Trophoblast cell (in vitro differentiated cells and primary cell): ENCODE measurements at regions not wholly inside any gene's neighbourhood (a gene's known extent, or its start where the extent isn't known, plus 50 kb on each side); places are given as distances from the start of the nearest gene placed in this dataset.

Experiments used
- DNase-seq, 2 donors: peaks; one replicate each; pipeline ENCODE4 v3.0.0-alpha.2; 2016
- H2AFZ ChIP-seq: 2 replicates; pipeline ENCODE4 v1.6.1; 2013; ENCODE audit warnings: low read length, moderate library complexity, mild to moderate bottlenecking; ENCODE audit not compliant: insufficient read depth, poor library complexity
- H2AK5ac ChIP-seq: 2 replicates; pipeline ENCODE4 v1.6.1; 2013; ENCODE audit warnings: mild to moderate bottlenecking, low read length
- H2BK120ac ChIP-seq: 2 replicates; pipeline ENCODE4 v1.6.1; 2013; ENCODE audit warnings: low read length, mild to moderate bottlenecking, moderate library complexity; ENCODE audit not compliant: insufficient read depth, poor library complexity
- H2BK12ac ChIP-seq: 2 replicates; pipeline ENCODE4 v1.6.1; 2013; ENCODE audit warnings: mild to moderate bottlenecking, low read length, moderate library complexity
- H2BK5ac ChIP-seq: 2 replicates; pipeline ENCODE4 v1.6.1; 2013; ENCODE audit warnings: low read length, low read depth, moderate library complexity, mild to moderate bottlenecking; ENCODE audit not compliant: poor library complexity
- H3K14ac ChIP-seq: 2 replicates; pipeline ENCODE4 v1.6.1; 2013; ENCODE audit warnings: mild to moderate bottlenecking, low read length
- H3K18ac ChIP-seq: 2 replicates; pipeline ENCODE4 v1.6.1; 2013; ENCODE audit warnings: mild to moderate bottlenecking, low read length
- H3K23ac ChIP-seq: 2 replicates; pipeline ENCODE4 v1.6.1; 2013; ENCODE audit warnings: low read length
- H3K27ac ChIP-seq: 2 replicates; pipeline ENCODE4 v1.5.1; 2013; ENCODE audit warnings: low read depth, mild to moderate bottlenecking, inconsistent platforms, low read length, moderate library complexity
- H3K27me3 ChIP-seq: 2 replicates; pipeline ENCODE4 v1.6.1; 2013; ENCODE audit warnings: inconsistent platforms, mild to moderate bottlenecking, low read length, moderate library complexity; ENCODE audit not compliant: insufficient read depth
- H3K36me3 ChIP-seq, 2 experiments: 1 replicate in 1 of 2; 2 replicates in 1 of 2; pipeline ENCODE4 v1.6.1; 2013; ENCODE audit warnings: low read length in 2 of 2, mild to moderate bottlenecking in 2 of 2, moderate library complexity in 1 of 2; ENCODE audit not compliant: insufficient read depth in 2 of 2, control insufficient read depth in 1 of 2
- H3K4ac ChIP-seq: 2 replicates; pipeline ENCODE4 v1.6.1; 2013; ENCODE audit warnings: low read depth, mild to moderate bottlenecking, low read length, moderate library complexity
- H3K4me1 ChIP-seq, 2 experiments: 1 replicate in 1 of 2; 2 replicates in 1 of 2; pipeline ENCODE4 v1.6.1; 2013; ENCODE audit warnings: low read length in 2 of 2, mild to moderate bottlenecking in 2 of 2, moderate library complexity in 1 of 2; ENCODE audit not compliant: insufficient read depth in 2 of 2, control insufficient read depth in 1 of 2
- H3K4me2 ChIP-seq: 2 replicates; pipeline ENCODE4 v1.6.1; 2013; ENCODE audit warnings: inconsistent platforms, mild to moderate bottlenecking, low read length, moderate library complexity
- H3K4me3 ChIP-seq: 2 replicates; pipeline ENCODE4 v1.5.1; 2013; ENCODE audit warnings: mild to moderate bottlenecking, low read depth, low read length, inconsistent platforms
- H3K79me1 ChIP-seq: one replicate; pipeline ENCODE4 v1.6.1; 2013; ENCODE audit warnings: low read length
- H3K79me2 ChIP-seq: 2 replicates; pipeline ENCODE4 v1.6.1; 2013; ENCODE audit warnings: low read length, mild to moderate bottlenecking; ENCODE audit not compliant: control insufficient read depth, insufficient read depth, poor library complexity
- H3K9ac ChIP-seq: 2 replicates; pipeline ENCODE4 v1.6.1; 2013; ENCODE audit warnings: mild to moderate bottlenecking, low read length
- H3K9me3 ChIP-seq: 2 replicates; pipeline ENCODE4 v1.6.1; 2013; ENCODE audit warnings: low read depth, mild to moderate bottlenecking, control low read depth, inconsistent platforms, low read length; ENCODE audit not compliant: insufficient read depth
- H4K12ac ChIP-seq: 2 replicates; pipeline ENCODE4 v1.6.1; 2013; ENCODE audit warnings: low read depth, mild to moderate bottlenecking, low read length, moderate library complexity
- H4K8ac ChIP-seq: 2 replicates; pipeline ENCODE4 v1.6.1; 2013; ENCODE audit warnings: low read depth, mild to moderate bottlenecking, low read length, moderate library complexity
- H4K91ac ChIP-seq: one replicate; pipeline ENCODE4 v1.6.1; 2013; ENCODE audit warnings: low read depth, mild to moderate bottlenecking, low read length, moderate library complexity
- WGBS: extraction: QIAGEN DNeasy Blood & Tissue Kit; methylation state at CpG from one replicate; pipeline ENCODE4 v1.1.7; 2013; ENCODE audit warnings: missing lambda C conversion rate; ENCODE audit not compliant: insufficient read length, insufficient coverage; ENCODE audit errors: extremely low coverage; 5-methylcytosine and 5-hydroxymethylcytosine counted together

GRCh38 chr1:30183006-30183405 lies 540.4 kb downstream of the MATN1 start:
- no peak overlapping the region for H3K4me2 ChIP-seq
- H2AFZ ChIP-seq: no peak overlapping the region
- H3K18ac ChIP-seq: no peak overlapping the region
- no peak overlapping the region for H2BK5ac ChIP-seq
- H4K91ac ChIP-seq: no peak overlapping the region
- no peak overlapping the region for H3K27ac ChIP-seq
- DNase-seq: no peak
- H3K14ac ChIP-seq: no peak overlapping the region
- no peak overlapping the region for H2AK5ac ChIP-seq
- H3K4me1 ChIP-seq: no peaks in the 10 kb centered on the region
- H4K8ac ChIP-seq: no peak overlapping the region
- H3K9me3 ChIP-seq: peaks cover under 1% of the 10 kb centered on the region
- no CpG with 5 or more reads among the region's 4 CpGs for WGBS
- no peak overlapping the region for H3K9ac ChIP-seq
- no peaks in the 10 kb centered on the region for H3K79me1 ChIP-seq
- H3K4me3 ChIP-seq: no peak overlapping the region
- H3K79me2 ChIP-seq: no peaks in the 10 kb centered on the region
- no peak overlapping the region for H2BK12ac ChIP-seq
- no peak overlapping the region for H3K23ac ChIP-seq
- H3K4ac ChIP-seq: no peak overlapping the region
- no peak overlapping the region for H4K12ac ChIP-seq
- H3K36me3 ChIP-seq: no peaks in the 10 kb centered on the region
- H2BK120ac ChIP-seq: no peak overlapping the region
- H3K27me3 ChIP-seq: no peaks in the 10 kb centered on the region

GRCh38 chr1:30179942-30180543 lies 543.3 kb downstream of the MATN1 start:
- no peak overlapping the region for H2AK5ac ChIP-seq
- H3K4me1 ChIP-seq: no peaks in the 10 kb centered on the region
- H4K91ac ChIP-seq: no peak overlapping the region
- H3K14ac ChIP-seq: no peak overlapping the region
- no peak overlapping the region for H2BK5ac ChIP-seq
- H3K27me3 ChIP-seq: no peaks in the 10 kb centered on the region
- no peak for DNase-seq
- no peak overlapping the region for H3K23ac ChIP-seq
- no peak overlapping the region for H2BK12ac ChIP-seq
- no peak overlapping the region for H3K9ac ChIP-seq
- no peak overlapping the region for H3K4me2 ChIP-seq
- no peak overlapping the region for H3K27ac ChIP-seq
- no CpG with 5 or more reads among the region's 10 CpGs for WGBS
- no peak overlapping the region for H2AFZ ChIP-seq
- no peak overlapping the region for H4K12ac ChIP-seq
- H3K36me3 ChIP-seq: no peaks in the 10 kb centered on the region
- no peak overlapping the region for H3K4ac ChIP-seq
- no peak overlapping the region for H3K18ac ChIP-seq
- no peaks in the 10 kb centered on the region for H3K79me1 ChIP-seq
- no peaks in the 10 kb centered on the region for H3K79me2 ChIP-seq
- no peak overlapping the region for H4K8ac ChIP-seq
- H3K4me3 ChIP-seq: no peak overlapping the region
- no peaks in the 10 kb centered on the region for H3K9me3 ChIP-seq
- no peak overlapping the region for H2BK120ac ChIP-seq

DNA sequence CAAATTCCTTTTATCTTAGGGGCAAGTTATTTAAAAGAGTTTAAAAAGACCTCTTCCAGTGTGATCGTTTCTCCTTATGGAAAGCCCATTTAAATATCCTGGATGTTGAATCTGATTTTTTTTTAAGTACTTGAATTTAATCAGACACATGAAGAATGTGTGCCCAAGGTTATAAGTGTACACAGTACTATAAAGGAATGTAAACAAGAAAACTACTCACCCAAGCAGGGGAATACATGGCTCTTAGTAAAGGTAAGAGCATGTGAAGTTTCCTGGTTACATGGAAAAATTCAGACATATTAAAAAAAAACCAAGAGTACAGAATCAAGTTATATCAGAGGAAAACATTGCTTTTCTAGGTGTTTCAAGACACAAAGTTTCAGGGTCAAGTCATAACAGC lies 546.9 kb downstream of the MATN1 start:
- DNase-seq: no peak
- no peak overlapping the region for H3K23ac ChIP-seq
- H2BK120ac ChIP-seq: no peak overlapping the region
- whole genome bisulfite sequencing: no CpG with 5 or more reads among the region's 1 CpG
- no peaks in the 10 kb centered on the region for H3K27me3 ChIP-seq
- H2BK5ac ChIP-seq: no peak overlapping the region
- H3K4me3 ChIP-seq: no peak overlapping the region
- H2BK12ac ChIP-seq: no peak overlapping the region
- no peak overlapping the region for H4K12ac ChIP-seq
- no peaks in the 10 kb centered on the region for H3K4me1 ChIP-seq
- no peak overlapping the region for H3K18ac ChIP-seq
- H3K79me2 ChIP-seq: no peaks in the 10 kb centered on the region
- no peak overlapping the region for H2AFZ ChIP-seq
- H3K9me3 ChIP-seq: no peaks in the 10 kb centered on the region
- no peak overlapping the region for H4K91ac ChIP-seq
- H3K4ac ChIP-seq: no peak overlapping the region
- no peak overlapping the region for H3K4me2 ChIP-seq
- H3K36me3 ChIP-seq: no peaks in the 10 kb centered on the region
- H3K79me1 ChIP-seq: no peaks in the 10 kb centered on the region
- H2AK5ac ChIP-seq: no peak overlapping the region
- H3K9ac ChIP-seq: no peak overlapping the region
- H3K27ac ChIP-seq: no peak overlapping the region
- no peak overlapping the region for H3K14ac ChIP-seq
- H4K8ac ChIP-seq: no peak overlapping the region

- H2BK5ac ChIP-seq: no peak overlapping the region
These were observed 548.9 kb downstream of the MATN1 start for GRCh38 chr1:30174499-30174898.

More at GRCh38 chr1:30174499-30174898, 548.9 kb downstream of the MATN1 start:
- Histone ChIP-seq H3K14ac (no peak overlapping the region), H3K9me3 (no peaks in the 10 kb centered on the region), H3K27me3 (no peaks in the 10 kb centered on the region), H2BK120ac (no peak overlapping the region), H4K91ac (no peak overlapping the region), H3K9ac (no peak overlapping the region), H3K79me2 (no peaks in the 10 kb centered on the region), H3K79me1 (no peaks in the 10 kb centered on the region), H3K36me3 (no peaks in the 10 kb centered on the region), H3K4me1 (no peaks in the 10 kb centered on the region), H2AK5ac (no peak overlapping the region), H3K18ac (no peak overlapping the region), H3K4me2 (no peak overlapping the region), H2AFZ (no peak overlapping the region), H3K27ac (no peak overlapping the region), H4K8ac (no peak overlapping the region), H3K23ac (no peak overlapping the region), H4K12ac (no peak overlapping the region), H3K4ac (no peak overlapping the region), H3K4me3 (no peak overlapping the region), H2BK12ac (no peak overlapping the region)
- no CpG with 5 or more reads among the region's 2 CpGs for WGBS
- DNase-seq: no peak
